H1 (cell line): ENCODE measurements at regions not wholly inside any gene's neighbourhood (a gene's known extent, or its start where the extent isn't known, plus 50 kb on each side); places are given as distances from the start of the nearest gene placed in this dataset.

ENCODE experiments used
- CTCF ChIA-PET: fragments of 300-600 bp; sonication (Branson Sonifier 250); formaldehyde crosslinking; loops from one replicate; lab custom pipeline; 2021; ENCODE audit not compliant: partially characterized antibody; lab: Charles Lee
- POLR2A ChIA-PET: fragments of 300-600 bp; sonication (Branson Sonifier 250); formaldehyde crosslinking; loops from one replicate; lab custom pipeline; 2021; ENCODE audit warnings: inconsistent platforms; ENCODE audit not compliant: partially characterized antibody; lab: Charles Lee
- DNase-seq, 2 experiments: peaks; one replicate each; pipeline versions ENCODE4 v3.0.0 to v3.0.0-alpha.2; 2010 to 2022; ENCODE audit warnings: low spot score in 2 of 2, low read depth in 1 of 2, mixed read lengths in 1 of 2
- FAIRE-seq: peaks from 2 replicates; lab custom pipeline; 2011; peaks lifted over from hg19 to GRCh38; lab: Jason Lieb, UNC
- H2AFZ ChIP-seq: 2 replicates; pipeline ENCODE4 v1.8.1; 2012; ENCODE audit warnings: low read length, inconsistent platforms
- H2AK5ac ChIP-seq: 2 replicates; pipeline ENCODE4 v1.6.1; 2013; ENCODE audit warnings: low read depth, low read length
- H2BK120ac ChIP-seq: replicated peaks from 2 replicates; pipeline ENCODE3; 2013; ENCODE audit warnings: low read depth, low read length, inconsistent platforms
- H2BK12ac ChIP-seq: 2 replicates; pipeline ENCODE4 v1.6.1; 2013; ENCODE audit warnings: low read depth, low read length
- H2BK15ac ChIP-seq: 2 replicates; pipeline ENCODE4 v1.6.1; 2013; ENCODE audit warnings: low read length
- H2BK20ac ChIP-seq: 2 replicates; pipeline ENCODE4 v1.6.1; 2013; ENCODE audit warnings: low read length
- H2BK5ac ChIP-seq: 2 replicates; pipeline ENCODE4 v1.6.1; 2013; ENCODE audit warnings: low read depth, low read length
- H3K14ac ChIP-seq: 2 replicates; pipeline ENCODE4 v1.6.1; 2013; ENCODE audit warnings: inconsistent platforms; ENCODE audit not compliant: insufficient read length
- H3K18ac ChIP-seq: 2 replicates; pipeline ENCODE4 v1.6.1; 2013; ENCODE audit warnings: low read length; ENCODE audit errors: extremely low read depth
- H3K23ac ChIP-seq: 2 replicates; pipeline ENCODE4 v1.6.1; 2013; ENCODE audit warnings: inconsistent platforms; ENCODE audit not compliant: insufficient read length
- H3K23me2 ChIP-seq: 2 replicates; pipeline ENCODE4 v1.6.1; 2013; ENCODE audit warnings: low read depth, low read length
- H3K27ac ChIP-seq: 2 replicates; pipeline ENCODE4 v1.6.1; 2011; ENCODE audit warnings: low read depth, low read length, inconsistent platforms
- H3K27me3 ChIP-seq, 4 experiments: replicated peaks in 1 of 4; 1 replicate in 1 of 4; 2 replicates in 3 of 4; pipeline versions ENCODE4 v1.6.1 to v1.8.1; 2011 to 2013; ENCODE audit warnings: low read length in 3 of 4, mild to moderate bottlenecking in 3 of 4, inconsistent platforms in 2 of 4, mixed read lengths in 2 of 4, moderate library complexity in 1 of 4; ENCODE audit not compliant: control insufficient read depth in 3 of 4, insufficient read depth in 3 of 4; ENCODE audit errors: extremely low read depth in 1 of 4
- H3K36me3 ChIP-seq, 4 experiments: 2 replicates each; pipeline versions ENCODE4 v1.6.1 to v1.8.1; 2011 to 2013; ENCODE audit warnings: mild to moderate bottlenecking in 4 of 4, low read length in 3 of 4, moderate library complexity in 2 of 4, control low read depth in 1 of 4, inconsistent platforms in 1 of 4; ENCODE audit not compliant: insufficient read depth in 4 of 4, control insufficient read depth in 2 of 4
- H3K4ac ChIP-seq: replicated peaks from 2 replicates; pipeline ENCODE3; 2013; ENCODE audit warnings: low read length, low read depth, mixed read lengths, inconsistent platforms; ENCODE audit not compliant: insufficient read length
- H3K4me1 ChIP-seq, 4 experiments: replicated peaks in 1 of 4; 1 replicate in 1 of 4; 2 replicates in 3 of 4; pipeline versions ENCODE4 v1.6.1 to v1.8.1; 2011 to 2013; ENCODE audit warnings: low read length in 3 of 4, inconsistent platforms in 2 of 4, mixed read lengths in 1 of 4; ENCODE audit not compliant: insufficient read depth in 4 of 4, control insufficient read depth in 3 of 4
- H3K4me2 ChIP-seq, 2 experiments: 2 replicates each; pipeline versions ENCODE4 v1.6.1 to v1.8.1; 2011 to 2013; ENCODE audit warnings: low read depth in 2 of 2, low read length in 2 of 2, control low read depth in 1 of 2, inconsistent platforms in 1 of 2, mild to moderate bottlenecking in 1 of 2; ENCODE audit not compliant: insufficient read depth in 1 of 2
- H3K4me3 ChIP-seq, 4 experiments: fragments of 200-600, 300-600 bp in 1 of 4; sonication (generic), shearing (Covaris generic), sonication (Bioruptor Twin) in 1 of 4; 2 replicates each; pipeline versions ENCODE4 v1.5.1 to v1.8.1; 2011 to 2016; ENCODE audit warnings: low read length in 4 of 4, low read depth in 3 of 4, control low read depth in 2 of 4, inconsistent platforms in 2 of 4, mild to moderate bottlenecking in 2 of 4, mixed read lengths in 1 of 4, moderate library complexity in 1 of 4; ENCODE audit not compliant: insufficient read depth in 2 of 4; ENCODE audit errors: extremely low read depth in 1 of 4
- H3K56ac ChIP-seq: replicated peaks from 2 replicates; pipeline ENCODE3; 2013; ENCODE audit warnings: low read depth, mild to moderate bottlenecking, mixed read lengths, low read length, inconsistent platforms; ENCODE audit not compliant: insufficient read length
- H3K79me1 ChIP-seq: 2 replicates; pipeline ENCODE4 v1.6.1; 2013; ENCODE audit warnings: low read depth, low read length, control low read depth
- H3K79me2 ChIP-seq, 2 experiments: 2 replicates each; pipeline versions ENCODE4 v1.6.1 to v1.8.1; 2012 to 2013; ENCODE audit warnings: low read length in 2 of 2, mild to moderate bottlenecking in 2 of 2, inconsistent platforms in 1 of 2; ENCODE audit not compliant: insufficient read depth in 2 of 2, control insufficient read depth in 1 of 2
- H3K9ac ChIP-seq, 4 experiments: replicated peaks in 1 of 4; 1 replicate in 1 of 4; 2 replicates in 3 of 4; pipeline versions ENCODE4 v1.6.1 to v1.8.1; 2011 to 2013; ENCODE audit warnings: low read depth in 3 of 4, low read length in 3 of 4, control low read depth in 2 of 4, mild to moderate bottlenecking in 2 of 4, moderate library complexity in 2 of 4, inconsistent platforms in 1 of 4; ENCODE audit errors: extremely low read depth in 1 of 4
- H3K9me3 ChIP-seq, 2 experiments: 2 replicates each; pipeline versions ENCODE4 v1.6.1 to v1.8.1; 2012 to 2013; ENCODE audit warnings: mild to moderate bottlenecking in 2 of 2, moderate library complexity in 2 of 2, control low read depth in 1 of 2, inconsistent platforms in 1 of 2, low read depth in 1 of 2, low read length in 1 of 2, mixed read lengths in 1 of 2; ENCODE audit not compliant: insufficient read depth in 2 of 2
- H4K20me1 ChIP-seq, 2 experiments: replicated peaks in 1 of 2; 2 replicates each; pipeline versions ENCODE3 to v1.8.1; 2011 to 2013; ENCODE audit warnings: inconsistent platforms in 2 of 2, low read length in 2 of 2, mild to moderate bottlenecking in 1 of 2; ENCODE audit not compliant: insufficient read depth in 2 of 2, control insufficient read depth in 1 of 2
- H4K5ac ChIP-seq: 2 replicates; pipeline ENCODE4 v1.6.1; 2013; ENCODE audit warnings: low read length, low read depth, mixed read lengths, inconsistent platforms; ENCODE audit not compliant: insufficient read length
- H4K8ac ChIP-seq: 2 replicates; pipeline ENCODE4 v1.8.0; 2013; ENCODE audit warnings: mild to moderate bottlenecking, moderate library complexity, low read length, inconsistent platforms; ENCODE audit not compliant: insufficient read depth; ENCODE audit errors: extremely low read depth
- H4K91ac ChIP-seq: replicated peaks from 2 replicates; pipeline ENCODE3; 2013; ENCODE audit warnings: low read length, mixed read lengths, inconsistent platforms; ENCODE audit not compliant: insufficient read length
- BCL11A ChIP-seq, 2 experiments: IDR thresholded peaks; one replicate each; pipeline ENCODE4 v1.6.1; 2011; ENCODE audit warnings: low read depth in 2 of 2, low read length in 2 of 2, mild to moderate bottlenecking in 2 of 2
- GTF2F1 ChIP-seq: IDR thresholded peaks from 2 replicates; pipeline ENCODE4 v1.6.1; 2012; ENCODE audit warnings: low read depth, low read length, improper control_type of control experiment, borderline replicate concordance
- HDAC6 ChIP-seq: IDR thresholded peaks from one replicate; pipeline ENCODE4 v1.7.1; 2012; ENCODE audit warnings: low read depth, mild to moderate bottlenecking, inconsistent platforms, low read length, moderate library complexity
- JUN ChIP-seq: IDR thresholded peaks from 2 replicates; pipeline ENCODE4 v1.6.1; 2011; ENCODE audit warnings: low read depth, mild to moderate bottlenecking, improper control_type of control experiment, low read length
- NRF1 ChIP-seq: IDR thresholded peaks from 2 replicates; pipeline ENCODE4 v1.6.1; 2011; ENCODE audit warnings: mild to moderate bottlenecking, low read depth, low read length, improper control_type of control experiment
- POLR2AphosphoS5 ChIP-seq: IDR thresholded peaks from 2 replicates; pipeline ENCODE4 v1.6.1; 2011; ENCODE audit warnings: low read depth, low read length
- SIRT6 ChIP-seq: IDR thresholded peaks from one replicate; pipeline ENCODE4 v1.7.1; 2012; ENCODE audit warnings: low read length, inconsistent platforms
- TAF1 ChIP-seq: IDR thresholded peaks from 2 replicates; pipeline ENCODE4 v1.6.1; 2011; ENCODE audit warnings: mild to moderate bottlenecking, low read depth, low read length
- WGBS, 2 experiments: shearing (Covaris generic) in 1 of 2; methylation state at CpG; one replicate each; pipeline versions ENCODE4 v1.1.6 to v1.1.7; 2013 to 2015; ENCODE audit warnings: low lambda C conversion rate in 2 of 2, mixed read lengths in 2 of 2, inconsistent platforms in 1 of 2, low coverage in 1 of 2, missing lambda C conversion rate in 1 of 2; ENCODE audit not compliant: insufficient replicate concordance in 2 of 2, insufficient coverage in 1 of 2, insufficient read length in 1 of 2; ENCODE audit errors: extremely low coverage in 1 of 2, missing lambda C conversion rate in 1 of 2; 5-methylcytosine and 5-hydroxymethylcytosine counted together
- TF ChIP-seq, protein P1 (sequence below): IDR thresholded peaks from 2 replicates; pipeline ENCODE4 v1.6.1; 2012; ENCODE audit warnings: inconsistent platforms

DNA sequence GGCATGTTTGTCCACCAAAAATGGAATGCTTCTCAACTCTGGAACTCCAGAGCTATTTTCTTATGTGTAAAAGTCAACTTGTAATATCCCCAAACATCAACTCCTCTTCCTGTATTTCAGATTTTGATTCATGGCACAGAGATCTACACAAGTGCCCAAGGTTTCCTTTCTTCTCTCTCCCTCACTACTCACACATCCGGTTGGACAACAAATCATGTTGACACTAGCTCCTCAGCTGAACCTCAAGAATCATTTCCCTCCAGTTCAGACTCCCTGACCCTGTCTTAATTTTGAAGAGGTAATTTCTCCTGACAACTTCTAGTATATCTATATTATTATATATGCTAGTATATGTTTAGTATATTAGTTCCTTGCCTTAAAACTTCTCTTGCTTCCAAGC, 485.4 kb upstream of the CCDC196 start:
- H3K4me2 ChIP-seq, result no peak overlapping the region
- no peaks in the 10 kb centered on the region for H3K79me2 ChIP-seq
- peaks cover 28 to 33% of the 10 kb centered on the region in 2 experiments for H3K9me3 ChIP-seq
- ChIA-PET CTCF (interaction anchor here (0.7 kb wide), 1 partner anchor 42 kb away, joined by 3 read pairs; no protein-coding TSS in a partner anchor), POLR2A (no interaction called here)
- no peak overlapping the region for H2BK15ac ChIP-seq
- H3K56ac ChIP-seq, result no peak overlapping the region
- H2BK120ac ChIP-seq, result no peak overlapping the region
- H3K4me1 ChIP-seq, result peaks cover 0 to 4% (median 2%) of the 10 kb centered on the region in 4 experiments; a peak in 2 of 7 replicates
- no peak overlapping the region for H3K9ac ChIP-seq
- H3K27me3 ChIP-seq, result no peaks in the 10 kb centered on the region
- no peak overlapping the region for H2BK20ac ChIP-seq
- H3K4me3 ChIP-seq, result no peak overlapping the region; a peak in 1 of 8 replicates
- H3K36me3 ChIP-seq, result no peaks in the 10 kb centered on the region
- no peak overlapping the region for H4K8ac ChIP-seq
- H2AFZ ChIP-seq, result no peak overlapping the region
- H3K14ac ChIP-seq, result no peak overlapping the region
- no peak overlapping the region for H2BK12ac ChIP-seq
- H4K5ac ChIP-seq, result no peak overlapping the region
- H2BK5ac ChIP-seq, result no peak overlapping the region
- no peak overlapping the region for H4K91ac ChIP-seq
- H3K18ac ChIP-seq, result no peak overlapping the region
- no peak overlapping the region for H3K23ac ChIP-seq
- H4K20me1 ChIP-seq, result no peaks in the 10 kb centered on the region
- H3K79me1 ChIP-seq, result no peaks in the 10 kb centered on the region
- H3K23me2 ChIP-seq, result no peaks in the 10 kb centered on the region
- FAIRE-seq (no peak), DNase-seq (no peak)
- H3K4ac ChIP-seq, result no peak overlapping the region
- WGBS, 2 experiments, result 100% methylated on average over 1 of the region's 1 CpG; no CpG with 5 or more reads in 1 of the 2 experiments
- H2AK5ac ChIP-seq, result no peak overlapping the region
- H3K27ac ChIP-seq, result no peak overlapping the region
- TF ChIP-seq JUN (no peak), SIRT6 (no peak), POLR2AphosphoS5 (no peak), BCL11A (IDR thresholded peaks at IDR 0.05; ENCODE audit: low read depth in 2 of 2, low read length in 2 of 2) (no peak), GTF2F1 (no peak), NRF1 (no peak), HDAC6 (no peak), TAF1 (no peak)
- TF ChIP-seq, protein P1, sequence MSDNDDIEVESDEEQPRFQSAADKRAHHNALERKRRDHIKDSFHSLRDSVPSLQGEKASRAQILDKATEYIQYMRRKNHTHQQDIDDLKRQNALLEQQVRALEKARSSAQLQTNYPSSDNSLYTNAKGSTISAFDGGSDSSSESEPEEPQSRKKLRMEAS, result no peak
